ENCODE measurements at regions not wholly inside any gene's neighbourhood (a gene's known extent, or its start where the extent isn't known, plus 50 kb on each side); places are given as distances from the start of the nearest gene placed in this dataset.

DNA sequence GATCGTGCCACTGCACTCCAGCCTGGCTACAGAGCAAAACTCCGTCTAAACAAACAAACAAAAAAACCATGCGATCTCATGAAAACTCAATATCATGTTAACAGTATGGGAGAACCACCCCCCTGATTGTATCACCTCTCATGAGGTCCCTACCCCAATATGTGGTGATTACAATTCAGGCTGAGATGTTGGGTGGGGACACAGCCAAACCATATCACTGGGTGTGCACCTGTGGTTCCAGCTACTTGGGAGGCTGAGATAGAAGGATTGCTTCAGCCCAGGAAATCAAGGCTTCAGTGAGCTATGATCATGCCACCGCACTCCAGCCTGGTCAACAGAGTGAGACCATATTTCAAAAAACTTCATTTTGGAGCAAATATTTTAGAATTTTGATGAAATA, 1094.7 kb upstream of the CDH8 start:
- TF ChIP-seq CTCF (IDR thresholded peaks at IDR 0.05) (no peak), POLR2A (IDR thresholded peaks at IDR 0.05) (no peak)

Data from thyroid gland (tissue), 4 donors.